Gastroesophageal sphincter (tissue), 3 donors: ENCODE measurements at regions not wholly inside any gene's neighbourhood (a gene's known extent, or its start where the extent isn't known, plus 50 kb on each side); places are given as distances from the start of the nearest gene placed in this dataset.

Source experiments
- CTCF ChIP-seq, 4 experiments: fragments of 200-600 bp in 2 of 4; fragments of 450-650 bp in 2 of 4; sonication (generic) in 1 of 4; IDR thresholded peaks; one replicate each; pipeline ENCODE4 v1.5.1; 2017 to 2019; ENCODE audit warnings: antibody characterized with exemption in 4 of 4, mild to moderate bottlenecking in 2 of 4, moderate library complexity in 2 of 4
- POLR2A ChIP-seq, 2 donors: fragments of 450-650 bp; IDR thresholded peaks; one replicate each; pipeline ENCODE4 v1.6.1; 2017; ENCODE audit warnings: antibody characterized with exemption in 2 of 2, mild to moderate bottlenecking in 2 of 2, moderate library complexity in 1 of 2
- POLR2AphosphoS5 ChIP-seq: sonication (generic); formaldehyde crosslinking; IDR thresholded peaks from one replicate; pipeline ENCODE4 v1.6.1; 2017; ENCODE audit warnings: antibody characterized with exemption

GRCh38 chr2:193935114-193935513 lies 1721.9 kb upstream of the SLC39A10 start:
- TF ChIP-seq POLR2AphosphoS5 = no peak
- no peak for TF ChIP-seq CTCF (IDR thresholded peaks at IDR 0.05)
- no peak for TF ChIP-seq POLR2A (IDR thresholded peaks at IDR 0.05)
